Right lobe of liver (tissue), 6 donors: ENCODE measurements at regions not wholly inside any gene's neighbourhood (a gene's known extent, or its start where the extent isn't known, plus 50 kb on each side); places are given as distances from the start of the nearest gene placed in this dataset.

ENCODE experiments used
- ATAC-seq, 4 donors: fragments of 200-7000 bp; cut with Tn5 transposase; one replicate each; pipeline ENCODE4 v1.9.1; 2020; ENCODE audit warnings: mild to moderate bottlenecking in 4 of 4, moderate library complexity in 4 of 4
- DNase-seq, 3 donors: peaks; one replicate each; pipeline ENCODE4 v3.0.0-alpha.2; 2020
- H3K27ac ChIP-seq, 3 donors: fragments of 200-600 bp; one replicate each; pipeline ENCODE4 v1.8.0; 2022
- H3K27me3 ChIP-seq, 2 donors: fragments of 200-600 bp; one replicate each; pipeline ENCODE4 v1.8.0; 2022
- H3K36me3 ChIP-seq, 4 donors: fragments of 200-600 bp; sonication (generic) in 1 of 4; one replicate each; pipeline versions ENCODE4 v1.5.1 to v1.8.0; 2017 to 2022; ENCODE audit warnings: control low read depth in 1 of 4
- H3K4me1 ChIP-seq, 4 donors: fragments of 200-600 bp; sonication (generic) in 1 of 4; one replicate each; pipeline versions ENCODE4 v1.5.1 to v1.8.0; 2017 to 2022; ENCODE audit warnings: control low read depth in 1 of 4
- H3K4me3 ChIP-seq, 3 donors: fragments of 200-600 bp; one replicate each; pipeline ENCODE4 v1.8.0; 2022
- H3K9me3 ChIP-seq, 4 donors: fragments of 200-600 bp; sonication (generic) in 1 of 4; one replicate each; pipeline versions ENCODE4 v1.5.1 to v1.8.0; 2017 to 2022; ENCODE audit warnings: control low read depth in 1 of 4
- POLR2A ChIP-seq: fragments of 450-650 bp; IDR thresholded peaks from one replicate; pipeline ENCODE4 v1.6.1; 2017; ENCODE audit warnings: antibody characterized with exemption, mild to moderate bottlenecking
- whole genome bisulfite sequencing: methylation state at CpG from one replicate; pipeline ENCODE4 v1.1.6; 2018; ENCODE audit warnings: low coverage, low lambda C conversion rate; ENCODE audit not compliant: insufficient coverage; ENCODE audit errors: missing lambda C conversion rate; 5-methylcytosine and 5-hydroxymethylcytosine counted together
- intact Hi-C, 2 donors: fragments of 100-400 bp; cut with DNase I; formaldehyde crosslinking; loops; one replicate each; pipeline versions ENCODE4 v1.11.2 to v1.14.1; 2022
- TF ChIP-seq, protein P1 (sequence below), 4 donors: fragments of 200-600 bp in 3 of 4; fragments of 450-650 bp in 1 of 4; IDR thresholded peaks; one replicate each; pipeline versions ENCODE4 v1.5.1 to v1.8.0; 2016 to 2022; ENCODE audit warnings: antibody characterized with exemption in 4 of 4, mild to moderate bottlenecking in 2 of 4
- donor health status: DM: no; HTN: yes; CAD: no.
- donor health status: DM: no; HTN: no; CAD: no.
- donor health status: DM: no; HTN: no; CAD: no.
- donor health status: DM: no; HTN: yes; CAD: no.
- donor health status: DM: no; HTN: yes; CAD: no.

GRCh38 chr6:11961923-11962322 is 50.2 kb upstream of the HIVEP1 start:
- WGBS: 89% methylated on average over 3 of the region's 4 CpGs
- no peaks in the 10 kb centered on the region for H3K9me3 ChIP-seq
- no peaks in the 10 kb centered on the region for H3K36me3 ChIP-seq
- intact Hi-C loops: no loop called here
- no peaks in the 10 kb centered on the region for H3K27me3 ChIP-seq
- H3K4me3 ChIP-seq: no peak overlapping the region
- no peak for TF ChIP-seq POLR2A
- TF ChIP-seq, protein P1, sequence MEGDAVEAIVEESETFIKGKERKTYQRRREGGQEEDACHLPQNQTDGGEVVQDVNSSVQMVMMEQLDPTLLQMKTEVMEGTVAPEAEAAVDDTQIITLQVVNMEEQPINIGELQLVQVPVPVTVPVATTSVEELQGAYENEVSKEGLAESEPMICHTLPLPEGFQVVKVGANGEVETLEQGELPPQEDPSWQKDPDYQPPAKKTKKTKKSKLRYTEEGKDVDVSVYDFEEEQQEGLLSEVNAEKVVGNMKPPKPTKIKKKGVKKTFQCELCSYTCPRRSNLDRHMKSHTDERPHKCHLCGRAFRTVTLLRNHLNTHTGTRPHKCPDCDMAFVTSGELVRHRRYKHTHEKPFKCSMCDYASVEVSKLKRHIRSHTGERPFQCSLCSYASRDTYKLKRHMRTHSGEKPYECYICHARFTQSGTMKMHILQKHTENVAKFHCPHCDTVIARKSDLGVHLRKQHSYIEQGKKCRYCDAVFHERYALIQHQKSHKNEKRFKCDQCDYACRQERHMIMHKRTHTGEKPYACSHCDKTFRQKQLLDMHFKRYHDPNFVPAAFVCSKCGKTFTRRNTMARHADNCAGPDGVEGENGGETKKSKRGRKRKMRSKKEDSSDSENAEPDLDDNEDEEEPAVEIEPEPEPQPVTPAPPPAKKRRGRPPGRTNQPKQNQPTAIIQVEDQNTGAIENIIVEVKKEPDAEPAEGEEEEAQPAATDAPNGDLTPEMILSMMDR (IDR thresholded peaks at IDR 0.05): no peak
- H3K27ac ChIP-seq: no peak overlapping the region
- H3K4me1 ChIP-seq: peaks cover 0 to 3% (median 0%) of the 10 kb centered on the region in 4 donors
- DNase-seq: no peak
- no peak for ATAC-seq

GRCh38 chr6:11960909-11961779 is 51.0 kb upstream of the HIVEP1 start:
- intact Hi-C loops: no loop called here

GRCh38 chr6:11956781-11957180 is 55.3 kb upstream of the HIVEP1 start:
- no peaks in the 10 kb centered on the region for H3K9me3 ChIP-seq
- no peak for TF ChIP-seq POLR2A
- TF ChIP-seq, protein P1 (IDR thresholded peaks at IDR 0.05): no peak
- H3K27me3 ChIP-seq: no peaks in the 10 kb centered on the region
- WGBS: 73% methylated on average over 3 of the region's 3 CpGs
- intact Hi-C loops: no loop called here
- no peaks in the 10 kb centered on the region for H3K36me3 ChIP-seq
- H3K4me3 ChIP-seq: no peak overlapping the region
- H3K4me1 ChIP-seq: no peaks in the 10 kb centered on the region
- no peak for DNase-seq
- no peak for ATAC-seq
- no peak overlapping the region for H3K27ac ChIP-seq

More at GRCh38 chr6:11960909-11961779, 51.0 kb upstream of the HIVEP1 start:
- DNase-seq (no peak), ATAC-seq (no peak)
- WGBS: 66% methylated on average over 12 of the region's 12 CpGs
- Histone ChIP-seq H3K4me3 (no peak overlapping the region), H3K9me3 (no peaks in the 10 kb centered on the region), H3K4me1 (peaks cover 0 to 3% (median 0%) of the 10 kb centered on the region in 4 donors), H3K27ac (no peak overlapping the region), H3K27me3 (no peaks in the 10 kb centered on the region), H3K36me3 (no peaks in the 10 kb centered on the region)
- TF ChIP-seq POLR2A: no peak
- TF ChIP-seq, protein P1 (IDR thresholded peaks at IDR 0.05): no peak

DNA sequence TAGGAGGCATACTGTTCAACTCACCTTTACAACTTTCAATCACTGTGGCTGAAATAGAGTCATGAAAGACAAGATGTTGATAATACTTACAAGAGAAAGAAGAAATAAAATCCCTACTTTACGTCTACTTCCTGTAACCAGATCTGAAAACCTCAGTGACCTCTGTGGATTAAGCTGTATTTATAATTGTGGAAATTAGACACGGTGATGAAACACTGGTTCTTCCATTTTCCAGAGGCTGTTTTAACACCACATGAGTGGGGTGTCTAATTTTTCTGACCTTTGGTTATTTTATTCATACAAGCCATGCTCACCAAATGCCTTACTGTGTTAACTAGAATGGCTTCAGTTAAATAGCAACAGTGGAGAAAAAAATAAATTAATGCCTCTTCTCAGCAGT is 58.5 kb upstream of the HIVEP1 start:
- Histone ChIP-seq H3K27ac (no peak overlapping the region), H3K4me1 (no peaks in the 10 kb centered on the region), H3K4me3 (no peak overlapping the region), H3K36me3 (no peaks in the 10 kb centered on the region), H3K9me3 (no peaks in the 10 kb centered on the region), H3K27me3 (no peaks in the 10 kb centered on the region)
- intact Hi-C loops: no loop called here
- ATAC-seq: no peak
- TF ChIP-seq, protein P1 (IDR thresholded peaks at IDR 0.05): no peak
- no peak for TF ChIP-seq POLR2A
- no peak for DNase-seq
- 57% methylated on average over 2 of the region's 2 CpGs for WGBS
